ENCODE measurements at regions not wholly inside any gene's neighbourhood (a gene's known extent, or its start where the extent isn't known, plus 50 kb on each side); places are given as distances from the start of the nearest gene placed in this dataset.

DNA sequence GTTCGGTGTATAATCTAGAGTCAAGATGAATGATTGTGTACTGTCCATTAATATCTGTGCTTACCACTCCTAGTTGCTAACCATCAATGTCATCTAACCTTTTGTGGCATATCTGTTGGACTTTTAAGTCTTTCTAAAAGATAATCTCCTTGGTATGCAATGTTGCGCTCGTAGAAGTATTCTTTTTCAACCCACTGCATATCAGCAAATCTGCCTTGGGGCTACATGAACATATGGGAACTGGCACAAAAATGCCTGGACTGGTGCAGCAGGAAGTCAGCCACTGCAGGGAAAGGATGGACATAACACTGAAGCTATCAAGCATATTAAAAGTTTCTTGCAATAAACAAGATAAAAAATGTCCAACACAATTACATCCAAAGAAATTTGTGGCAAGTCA, 124.3 kb upstream of the SLC38A4 start:
- TF ChIP-seq, protein P1, sequence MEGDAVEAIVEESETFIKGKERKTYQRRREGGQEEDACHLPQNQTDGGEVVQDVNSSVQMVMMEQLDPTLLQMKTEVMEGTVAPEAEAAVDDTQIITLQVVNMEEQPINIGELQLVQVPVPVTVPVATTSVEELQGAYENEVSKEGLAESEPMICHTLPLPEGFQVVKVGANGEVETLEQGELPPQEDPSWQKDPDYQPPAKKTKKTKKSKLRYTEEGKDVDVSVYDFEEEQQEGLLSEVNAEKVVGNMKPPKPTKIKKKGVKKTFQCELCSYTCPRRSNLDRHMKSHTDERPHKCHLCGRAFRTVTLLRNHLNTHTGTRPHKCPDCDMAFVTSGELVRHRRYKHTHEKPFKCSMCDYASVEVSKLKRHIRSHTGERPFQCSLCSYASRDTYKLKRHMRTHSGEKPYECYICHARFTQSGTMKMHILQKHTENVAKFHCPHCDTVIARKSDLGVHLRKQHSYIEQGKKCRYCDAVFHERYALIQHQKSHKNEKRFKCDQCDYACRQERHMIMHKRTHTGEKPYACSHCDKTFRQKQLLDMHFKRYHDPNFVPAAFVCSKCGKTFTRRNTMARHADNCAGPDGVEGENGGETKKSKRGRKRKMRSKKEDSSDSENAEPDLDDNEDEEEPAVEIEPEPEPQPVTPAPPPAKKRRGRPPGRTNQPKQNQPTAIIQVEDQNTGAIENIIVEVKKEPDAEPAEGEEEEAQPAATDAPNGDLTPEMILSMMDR (conservative IDR thresholded peaks at IDR 0.05): no peak
- TF ChIP-seq ZFX (IDR thresholded peaks at IDR 0.05): no peak
